ENCODE measurements at regions not wholly inside any gene's neighbourhood (a gene's known extent, or its start where the extent isn't known, plus 50 kb on each side); places are given as distances from the start of the nearest gene placed in this dataset.

GRCh38 chr12:118582863-118583262 is 206.5 kb downstream of the SUDS3 start:
- Histone ChIP-seq H3K36me3 (no peaks in the 10 kb centered on the region), H3K27me3 (no peaks in the 10 kb centered on the region), H3K27ac (no peak overlapping the region), H3K4me2 (no peak overlapping the region), H3K4me3 (no peak overlapping the region), H3K9ac (no peak overlapping the region), H3K4me1 (no peaks in the 10 kb centered on the region), H4K20me1 (no peaks in the 10 kb centered on the region), H3K9me3 (replicated peaks in 1 of 11) (peaks cover 0 to 16% (median 9%) of the 10 kb centered on the region in 11 experiments; a peak in 11 of 22 replicates)
- TF ChIP-seq Cebpa-rat (IDR thresholded peaks at IDR 0.05): no peak

GRCh38 chr12:118586433-118586832 is 210.1 kb downstream of the SUDS3 start:
- no peaks in the 10 kb centered on the region for H3K27me3 ChIP-seq
- no peak overlapping the region for H3K4me2 ChIP-seq
- no peaks in the 10 kb centered on the region for H3K4me1 ChIP-seq
- peaks cover 0 to 16% (median 9%) of the 10 kb centered on the region in 11 experiments; a peak in 11 of 22 replicates for H3K9me3 ChIP-seq (replicated peaks in 1 of 11)
- no peaks in the 10 kb centered on the region for H3K36me3 ChIP-seq
- no peak for TF ChIP-seq Cebpa-rat (IDR thresholded peaks at IDR 0.05)
- no peak overlapping the region for H3K9ac ChIP-seq
- H4K20me1 ChIP-seq: no peaks in the 10 kb centered on the region
- H3K27ac ChIP-seq: no peak overlapping the region
- H3K4me3 ChIP-seq: no peak overlapping the region

- Histone ChIP-seq H3K4me2 (no peak overlapping the region), H3K9me3 (replicated peaks in 1 of 11) (peaks cover 0 to 16% (median 9%) of the 10 kb centered on the region in 11 experiments; a peak in 11 of 22 replicates), H3K36me3 (no peaks in the 10 kb centered on the region), H3K9ac (no peak overlapping the region), H3K4me3 (no peak overlapping the region), H3K27ac (no peak overlapping the region), H4K20me1 (no peaks in the 10 kb centered on the region), H3K4me1 (no peaks in the 10 kb centered on the region), H3K27me3 (no peaks in the 10 kb centered on the region)
- TF ChIP-seq Cebpa-rat (IDR thresholded peaks at IDR 0.05): no peak
These were observed 212.8 kb downstream of the SUDS3 start for GRCh38 chr12:118589162-118589561.

DNA sequence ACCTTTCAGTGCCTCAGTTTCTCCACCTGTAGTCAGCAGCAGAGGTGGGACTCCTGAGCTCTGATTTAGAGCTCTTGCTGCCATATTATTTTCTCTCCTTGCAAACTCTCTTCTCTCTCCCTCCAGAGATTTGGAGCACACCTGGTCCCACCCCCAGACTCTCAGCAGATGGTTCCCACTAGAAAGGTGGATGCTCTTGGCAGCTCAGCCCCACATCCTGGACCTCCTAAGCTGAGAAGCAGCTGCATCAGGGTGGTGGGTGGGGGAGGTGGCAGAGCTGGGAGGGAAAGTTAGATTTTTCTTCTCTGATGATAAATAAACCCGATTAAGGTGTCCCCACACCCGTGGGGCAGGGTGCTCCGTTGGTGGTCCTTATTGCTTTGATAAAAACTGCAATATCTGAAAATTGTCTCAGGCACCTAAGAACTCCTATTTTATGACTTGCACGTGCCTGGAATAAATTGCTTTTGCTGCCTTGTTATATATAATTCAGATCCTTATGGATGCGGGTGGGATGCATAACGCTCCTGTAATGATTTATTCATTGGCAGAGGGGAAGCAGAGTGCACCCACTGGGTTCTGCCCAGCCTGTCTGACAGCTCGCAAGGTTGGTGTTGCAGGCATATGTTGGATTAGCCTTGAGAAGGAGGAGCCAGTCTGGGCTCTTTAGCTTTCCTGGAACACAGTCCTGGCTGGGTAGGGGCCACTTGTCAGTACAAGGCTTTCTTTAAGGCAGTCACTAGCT is 214.2 kb downstream of the SUDS3 start:
- H3K36me3 ChIP-seq: no peaks in the 10 kb centered on the region
- H3K27ac ChIP-seq: no peak overlapping the region
- H3K9me3 ChIP-seq (replicated peaks in 1 of 11): peaks cover 0 to 16% (median 9%) of the 10 kb centered on the region in 11 experiments; a peak in 11 of 22 replicates
- H3K4me2 ChIP-seq: no peak overlapping the region
- no peaks in the 10 kb centered on the region for H4K20me1 ChIP-seq
- no peaks in the 10 kb centered on the region for H3K4me1 ChIP-seq
- H3K9ac ChIP-seq: no peak overlapping the region
- no peak for TF ChIP-seq Cebpa-rat (IDR thresholded peaks at IDR 0.05)
- H3K27me3 ChIP-seq: no peaks in the 10 kb centered on the region
- no peak overlapping the region for H3K4me3 ChIP-seq

DNA sequence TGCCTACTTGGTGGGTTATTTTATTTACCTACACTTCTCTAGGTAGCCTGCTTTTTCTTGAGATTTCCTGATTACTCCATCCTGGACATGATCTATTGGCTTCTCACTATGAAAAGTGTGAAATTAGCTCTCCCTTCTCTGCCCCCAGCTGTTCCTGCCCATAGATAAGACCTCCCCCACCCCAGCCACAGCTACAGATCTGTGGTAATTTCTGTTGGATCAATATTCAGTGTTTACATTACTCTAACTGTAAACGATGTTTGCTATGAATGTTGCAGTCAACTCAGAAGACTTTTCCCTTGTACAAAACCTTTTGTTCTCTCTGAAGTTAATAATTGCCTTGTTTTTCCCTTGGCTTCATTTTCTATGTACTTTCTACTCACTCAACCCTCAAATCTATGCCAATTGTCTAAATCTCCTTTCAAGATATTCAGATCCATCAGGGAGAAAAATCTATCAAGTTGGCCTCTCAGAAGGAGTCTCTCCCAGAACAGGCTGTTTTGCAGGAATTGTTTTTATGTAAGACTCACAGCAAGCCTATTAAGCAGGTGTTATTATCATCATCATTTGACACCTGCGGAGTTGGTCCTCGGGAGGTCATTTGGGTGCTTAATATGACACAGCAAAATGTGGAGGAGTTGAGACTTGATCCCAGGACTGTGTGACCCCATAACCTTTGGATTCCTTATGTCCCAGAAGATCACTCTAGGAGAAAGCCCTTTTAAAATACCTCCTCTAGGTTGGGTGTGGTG is 227.4 kb downstream of the SUDS3 start:
- Histone ChIP-seq H3K27ac (no peak overlapping the region), H3K36me3 (no peaks in the 10 kb centered on the region), H3K4me1 (no peaks in the 10 kb centered on the region), H3K9me3 (replicated peaks in 1 of 11) (peaks cover 0 to 14% (median 0%) of the 10 kb centered on the region in 11 experiments; a peak in 5 of 22 replicates), H4K20me1 (no peaks in the 10 kb centered on the region), H3K4me3 (no peak overlapping the region), H3K4me2 (no peak overlapping the region), H3K27me3 (no peaks in the 10 kb centered on the region), H3K9ac (no peak overlapping the region)
- no peak for TF ChIP-seq Cebpa-rat (IDR thresholded peaks at IDR 0.05)

- Histone ChIP-seq H3K9me3 (replicated peaks in 1 of 11) (no peaks in the 10 kb centered on the region), H3K4me1 (no peaks in the 10 kb centered on the region), H4K20me1 (no peaks in the 10 kb centered on the region), H3K4me3 (no peak overlapping the region), H3K36me3 (no peaks in the 10 kb centered on the region), H3K9ac (no peak overlapping the region), H3K4me2 (no peak overlapping the region), H3K27ac (no peak overlapping the region), H3K27me3 (no peaks in the 10 kb centered on the region)
- TF ChIP-seq Cebpa-rat (IDR thresholded peaks at IDR 0.05): no peak
These were observed 230.3 kb downstream of the SUDS3 start for GRCh38 chr12:118606690-118607089.

DNA sequence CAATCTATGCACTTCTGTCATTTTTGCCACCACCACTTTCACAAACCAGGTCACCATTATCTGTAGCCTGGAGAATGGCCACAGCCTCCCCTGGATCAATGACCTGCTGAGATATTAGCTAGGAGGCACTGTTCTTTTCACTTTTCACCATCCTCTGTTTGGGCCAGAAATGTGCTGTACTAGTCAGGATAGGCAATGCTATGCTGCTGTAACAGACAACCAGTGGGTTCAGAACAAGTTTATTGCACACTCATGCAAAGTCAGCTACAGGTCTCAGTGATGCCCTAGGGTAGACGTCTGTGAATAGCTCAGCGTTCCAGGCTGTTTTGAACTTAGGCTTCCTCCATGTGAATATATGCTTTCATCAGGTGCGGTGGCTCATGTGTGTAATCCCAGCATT is 231.5 kb downstream of the SUDS3 start:
- no peak overlapping the region for H3K9ac ChIP-seq
- no peaks in the 10 kb centered on the region for H3K4me1 ChIP-seq
- no peaks in the 10 kb centered on the region for H4K20me1 ChIP-seq
- no peak overlapping the region for H3K4me2 ChIP-seq
- H3K9me3 ChIP-seq (replicated peaks in 1 of 11): peaks cover 0 to 2% (median 1%) of the 10 kb centered on the region in 11 experiments; a peak in 6 of 22 replicates
- H3K27ac ChIP-seq: no peak overlapping the region
- no peak overlapping the region for H3K4me3 ChIP-seq
- no peaks in the 10 kb centered on the region for H3K27me3 ChIP-seq
- no peak for TF ChIP-seq Cebpa-rat (IDR thresholded peaks at IDR 0.05)
- H3K36me3 ChIP-seq: no peaks in the 10 kb centered on the region

- H3K4me3 ChIP-seq: no peak overlapping the region
- no peaks in the 10 kb centered on the region for H4K20me1 ChIP-seq
- H3K27me3 ChIP-seq: no peaks in the 10 kb centered on the region
- no peak overlapping the region for H3K9ac ChIP-seq
- H3K36me3 ChIP-seq: no peaks in the 10 kb centered on the region
- no peak for TF ChIP-seq Cebpa-rat (IDR thresholded peaks at IDR 0.05)
- H3K4me2 ChIP-seq: no peak overlapping the region
- no peak overlapping the region for H3K27ac ChIP-seq
- no peaks in the 10 kb centered on the region for H3K4me1 ChIP-seq
- peaks cover 0 to 13% (median 11%) of the 10 kb centered on the region in 11 experiments; a peak in 9 of 22 replicates for H3K9me3 ChIP-seq (replicated peaks in 1 of 11)
These were observed 232.5 kb downstream of the SUDS3 start for GRCh38 chr12:118608770-118609344.

DNA sequence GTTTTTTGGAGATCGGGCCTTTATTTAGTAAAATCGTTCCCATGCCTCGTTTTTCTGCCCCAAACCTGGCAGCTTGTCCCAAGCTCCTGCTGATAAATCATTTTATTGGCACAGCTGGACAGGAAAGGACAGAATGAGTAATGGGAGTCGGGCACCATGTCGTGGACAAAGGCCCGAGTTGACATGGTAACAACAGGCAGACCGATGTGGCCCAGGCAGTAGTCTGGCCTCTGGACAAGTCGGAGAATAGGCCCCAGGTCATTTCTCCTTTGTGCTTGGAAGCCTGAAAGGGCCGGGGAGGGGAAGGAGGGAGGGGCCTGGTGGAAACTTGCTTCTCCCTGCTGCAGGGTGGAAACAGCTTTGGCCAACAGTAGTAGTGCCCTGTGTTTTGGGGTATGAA is 234.9 kb downstream of the SUDS3 start:
- Histone ChIP-seq H3K27me3 (no peaks in the 10 kb centered on the region), H3K4me3 (no peak overlapping the region), H3K4me2 (no peak overlapping the region), H3K9ac (no peak overlapping the region), H4K20me1 (no peaks in the 10 kb centered on the region), H3K27ac (no peak overlapping the region), H3K4me1 (no peaks in the 10 kb centered on the region), H3K9me3 (replicated peaks in 1 of 11) (peaks cover 0 to 15% (median 11%) of the 10 kb centered on the region in 11 experiments; a peak in 9 of 22 replicates), H3K36me3 (no peaks in the 10 kb centered on the region)
- no peak for TF ChIP-seq Cebpa-rat (IDR thresholded peaks at IDR 0.05)
